Smooth muscle cell (in vitro differentiated cells): ENCODE measurements at regions not wholly inside any gene's neighbourhood (a gene's known extent, or its start where the extent isn't known, plus 50 kb on each side); places are given as distances from the start of the nearest gene placed in this dataset.

Experiments
- DNase-seq: peaks from one replicate; lab custom pipeline; 2025; ENCODE audit not compliant: unreplicated experiment; lab: John Stamatoyannopoulos, UW
- H2AFZ ChIP-seq: fragments of 200-600 bp; sonication (generic); 2 replicates; pipeline ENCODE4 v1.6.0; 2016; ENCODE audit warnings: antibody characterized with exemption, low read depth, mild to moderate bottlenecking
- H3F3A ChIP-seq: fragments of 200-600 bp; sonication (generic); 2 replicates; pipeline ENCODE4 v1.6.0; 2017; ENCODE audit warnings: antibody characterized with exemption, low read depth
- H3K27ac ChIP-seq: fragments of 200-600 bp; sonication (generic); 2 replicates; pipeline ENCODE4 v1.5.1; 2016; ENCODE audit warnings: low read depth, mild to moderate bottlenecking
- H3K27me3 ChIP-seq: fragments of 200-600 bp; sonication (generic); 2 replicates; pipeline ENCODE4 v1.6.1; 2016; ENCODE audit warnings: low read depth, mild to moderate bottlenecking
- H3K36me3 ChIP-seq: fragments of 200-600 bp; sonication (generic); 2 replicates; pipeline ENCODE4 v1.5.1; 2016; ENCODE audit warnings: low read depth
- H3K4me1 ChIP-seq: fragments of 200-600 bp; sonication (generic); 2 replicates; pipeline ENCODE4 v1.5.1; 2016; ENCODE audit warnings: low read depth
- H3K4me2 ChIP-seq: fragments of 200-600 bp; sonication (generic); 2 replicates; pipeline ENCODE4 v1.6.0; 2016; ENCODE audit warnings: mild to moderate bottlenecking
- H3K4me3 ChIP-seq: fragments of 200-600 bp; sonication (generic); 2 replicates; pipeline ENCODE4 v1.5.1; 2016; ENCODE audit warnings: mild to moderate bottlenecking
- H3K79me2 ChIP-seq: fragments of 200-600 bp; sonication (generic); 2 replicates; pipeline ENCODE4 v1.6.0; 2016; ENCODE audit warnings: low read depth, mild to moderate bottlenecking
- H3K9ac ChIP-seq: fragments of 200-600 bp; sonication (generic); 2 replicates; pipeline ENCODE4 v1.6.0; 2016; ENCODE audit warnings: low read depth
- H3K9me3 ChIP-seq: fragments of 200-600 bp; sonication (generic); replicated peaks from 2 replicates; pipeline ENCODE4 v1.5.1; 2016; ENCODE audit warnings: low read depth
- H4K20me1 ChIP-seq: fragments of 200-600 bp; sonication (generic); 2 replicates; pipeline ENCODE4 v1.6.0; 2016; ENCODE audit warnings: low read depth
- CTCF ChIP-seq: fragments of 200-600 bp; sonication (generic); IDR thresholded peaks from 2 replicates; pipeline ENCODE4 v1.5.1; 2017; ENCODE audit warnings: borderline replicate concordance, mild to moderate bottlenecking, antibody characterized with exemption; ENCODE audit not compliant: insufficient read depth, poor library complexity, severe bottlenecking
- WGBS: methylation state at CpG from one replicate; pipeline ENCODE4 v1.1.7; 2016; ENCODE audit warnings: low lambda C conversion rate; 5-methylcytosine and 5-hydroxymethylcytosine counted together

GRCh38 chrX:122880952-122881351 is 303.1 kb upstream of the GRIA3 start:
- no peaks in the 10 kb centered on the region for H3K79me2 ChIP-seq
- no peaks in the 10 kb centered on the region for H3K36me3 ChIP-seq
- H3K9me3 ChIP-seq = peaks cover 9% of the 10 kb centered on the region
- H3K27ac ChIP-seq = no peak overlapping the region
- no peaks in the 10 kb centered on the region for H3K4me1 ChIP-seq
- H3K27me3 ChIP-seq = no peaks in the 10 kb centered on the region
- no peaks in the 10 kb centered on the region for H4K20me1 ChIP-seq
- H3K4me3 ChIP-seq = no peak overlapping the region
- no peak for DNase-seq
- no peak overlapping the region for H2AFZ ChIP-seq
- H3F3A ChIP-seq = no peaks in the 10 kb centered on the region
- no peak for TF ChIP-seq CTCF
- 72% methylated on average over 3 of the region's 3 CpGs for WGBS
- no peak overlapping the region for H3K4me2 ChIP-seq
- no peak overlapping the region for H3K9ac ChIP-seq

GRCh38 chrX:122890729-122891128 is 293.3 kb upstream of the GRIA3 start:
- H3F3A ChIP-seq = no peaks in the 10 kb centered on the region
- no peaks in the 10 kb centered on the region for H3K4me1 ChIP-seq
- TF ChIP-seq CTCF = no peak
- no peak overlapping the region for H3K27ac ChIP-seq
- no peaks in the 10 kb centered on the region for H3K79me2 ChIP-seq
- no peak overlapping the region for H3K9ac ChIP-seq
- no peaks in the 10 kb centered on the region for H3K36me3 ChIP-seq
- H3K9me3 ChIP-seq = no peaks in the 10 kb centered on the region
- H4K20me1 ChIP-seq = no peaks in the 10 kb centered on the region
- DNase-seq = no peak
- H3K27me3 ChIP-seq = no peaks in the 10 kb centered on the region
- no peak overlapping the region for H3K4me2 ChIP-seq
- no peak overlapping the region for H2AFZ ChIP-seq
- no peak overlapping the region for H3K4me3 ChIP-seq

GRCh38 chrX:122906726-122907125 is 277.4 kb upstream of the GRIA3 start:
- H3K4me3 ChIP-seq = no peak overlapping the region
- H2AFZ ChIP-seq = no peak overlapping the region
- H3K4me1 ChIP-seq = no peaks in the 10 kb centered on the region
- H3K9ac ChIP-seq = no peak overlapping the region
- no peak for DNase-seq
- no peaks in the 10 kb centered on the region for H3K9me3 ChIP-seq
- H3F3A ChIP-seq = no peaks in the 10 kb centered on the region
- no peaks in the 10 kb centered on the region for H3K36me3 ChIP-seq
- WGBS = 90% methylated on average over 7 of the region's 7 CpGs
- H3K4me2 ChIP-seq = no peak overlapping the region
- no peaks in the 10 kb centered on the region for H3K27me3 ChIP-seq
- TF ChIP-seq CTCF = no peak
- H4K20me1 ChIP-seq = no peaks in the 10 kb centered on the region
- no peak overlapping the region for H3K27ac ChIP-seq
- H3K79me2 ChIP-seq = no peaks in the 10 kb centered on the region

- no peaks in the 10 kb centered on the region for H4K20me1 ChIP-seq
- no peaks in the 10 kb centered on the region for H3K79me2 ChIP-seq
- no peak overlapping the region for H3K9ac ChIP-seq
- no peaks in the 10 kb centered on the region for H3K9me3 ChIP-seq
- H3K36me3 ChIP-seq = no peaks in the 10 kb centered on the region
- DNase-seq = no peak
- no peaks in the 10 kb centered on the region for H3K27me3 ChIP-seq
- no peak for TF ChIP-seq CTCF
- H3K4me3 ChIP-seq = no peak overlapping the region
- WGBS = 71% methylated on average over 1 of the region's 1 CpG
- H3F3A ChIP-seq = no peaks in the 10 kb centered on the region
- no peak overlapping the region for H2AFZ ChIP-seq
- no peak overlapping the region for H3K4me2 ChIP-seq
- no peak overlapping the region for H3K27ac ChIP-seq
- H3K4me1 ChIP-seq = no peaks in the 10 kb centered on the region
These were observed 276.7 kb upstream of the GRIA3 start for GRCh38 chrX:122907375-122907774.
